ENCODE measurements at regions not wholly inside any gene's neighbourhood (a gene's known extent, or its start where the extent isn't known, plus 50 kb on each side); places are given as distances from the start of the nearest gene placed in this dataset.

DNA sequence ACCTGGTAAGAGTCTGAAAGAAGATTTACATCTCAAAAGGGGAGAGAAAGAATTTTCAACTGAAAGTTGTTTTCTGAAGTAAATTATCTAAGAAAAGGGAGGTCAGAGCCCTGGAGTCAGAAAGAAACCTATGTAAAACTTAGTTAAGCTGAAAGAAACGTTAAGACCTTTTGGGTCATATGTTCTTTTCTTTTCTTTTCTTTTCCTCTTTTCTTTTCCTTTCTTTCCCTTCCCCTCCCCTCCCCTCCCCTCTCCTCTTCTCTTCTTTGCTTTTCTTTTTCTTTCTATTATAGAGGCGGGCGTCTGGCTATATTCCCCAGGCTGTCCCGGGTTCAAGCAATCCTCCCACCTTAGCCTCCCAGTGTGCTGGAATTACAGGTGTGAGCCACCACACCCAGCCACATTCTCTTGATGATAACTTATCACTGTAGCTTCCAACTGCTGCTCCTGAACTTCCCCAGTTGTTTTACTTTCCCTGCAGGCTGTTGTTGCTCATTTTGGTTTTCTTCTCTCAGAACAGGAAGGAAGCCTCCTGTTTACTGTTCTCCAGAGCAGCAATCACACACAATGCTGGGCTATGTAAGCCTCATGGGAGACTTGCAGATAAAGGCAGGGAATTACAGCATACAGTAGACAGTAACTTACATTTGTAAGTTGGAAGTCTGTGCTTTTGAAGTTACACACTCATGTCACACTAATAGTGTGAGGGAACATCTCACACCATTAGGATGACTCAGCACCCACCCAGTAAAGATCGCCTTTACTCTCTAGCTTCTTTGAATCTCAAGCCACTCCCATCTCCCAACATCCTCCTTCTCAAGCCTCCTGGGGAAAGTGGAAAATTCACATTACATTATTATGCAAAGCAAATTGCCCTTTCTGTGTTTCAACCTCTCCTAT lies 2216.6 kb upstream of the WWC1 start:
- Histone ChIP-seq H3K9ac (ENCODE audit: low read depth in 1 of 2, low read length in 2 of 2) (no peak overlapping the region), H3K4me1 (ENCODE audit: control insufficient read depth in 4 of 4, insufficient read depth in 4 of 4, low read length in 3 of 4) (no peaks in the 10 kb centered on the region), H3K4me3 (ENCODE audit: low read depth in 1 of 3, low read length in 3 of 3) (no peak overlapping the region), H3K27ac (ENCODE audit: low read depth in 1 of 2, low read length in 2 of 2) (no peak overlapping the region), H3K9me3 (ENCODE audit: control insufficient read depth in 4 of 4, low read length in 3 of 4) (no peaks in the 10 kb centered on the region), H3K27me3 (ENCODE audit: control insufficient read depth in 4 of 4, insufficient read depth in 4 of 4, low read length in 3 of 4) (no peaks in the 10 kb centered on the region), H3K36me3 (ENCODE audit: control insufficient read depth in 4 of 4, insufficient read depth in 3 of 4, low read depth in 1 of 4, low read length in 3 of 4) (no peaks in the 10 kb centered on the region)
- 26% methylated on average over 5 of the region's 5 CpGs for WGBS
- TF ChIP-seq HNF4G (IDR thresholded peaks at IDR 0.05), result no peak
- TF ChIP-seq REST (IDR thresholded peaks at IDR 0.05), result no peak
- no peak for TF ChIP-seq YY1 (IDR thresholded peaks at IDR 0.05)
- no peak for TF ChIP-seq JUND (IDR thresholded peaks at IDR 0.05)
- TF ChIP-seq NR2F2 (IDR thresholded peaks at IDR 0.05), result no peak
- TF ChIP-seq FOXA1 (IDR thresholded peaks at IDR 0.05), result no peak
- no peak for TF ChIP-seq EGR1 (IDR thresholded peaks at IDR 0.05; ENCODE audit: low read depth in 2 of 2)
- no peak for TF ChIP-seq TAF1 (conservative IDR thresholded peaks at IDR 0.05)
- TF ChIP-seq MAX (IDR thresholded peaks at IDR 0.05), result no peak
- TF ChIP-seq RAD21 (IDR thresholded peaks at IDR 0.05), result no peak
- TF ChIP-seq SP1 (IDR thresholded peaks at IDR 0.05), result no peak
- TF ChIP-seq HNF4A (conservative IDR thresholded peaks at IDR 0.05), result no peak
- TF ChIP-seq RXRA (IDR thresholded peaks at IDR 0.05), result no peak
- TF ChIP-seq, protein P1, sequence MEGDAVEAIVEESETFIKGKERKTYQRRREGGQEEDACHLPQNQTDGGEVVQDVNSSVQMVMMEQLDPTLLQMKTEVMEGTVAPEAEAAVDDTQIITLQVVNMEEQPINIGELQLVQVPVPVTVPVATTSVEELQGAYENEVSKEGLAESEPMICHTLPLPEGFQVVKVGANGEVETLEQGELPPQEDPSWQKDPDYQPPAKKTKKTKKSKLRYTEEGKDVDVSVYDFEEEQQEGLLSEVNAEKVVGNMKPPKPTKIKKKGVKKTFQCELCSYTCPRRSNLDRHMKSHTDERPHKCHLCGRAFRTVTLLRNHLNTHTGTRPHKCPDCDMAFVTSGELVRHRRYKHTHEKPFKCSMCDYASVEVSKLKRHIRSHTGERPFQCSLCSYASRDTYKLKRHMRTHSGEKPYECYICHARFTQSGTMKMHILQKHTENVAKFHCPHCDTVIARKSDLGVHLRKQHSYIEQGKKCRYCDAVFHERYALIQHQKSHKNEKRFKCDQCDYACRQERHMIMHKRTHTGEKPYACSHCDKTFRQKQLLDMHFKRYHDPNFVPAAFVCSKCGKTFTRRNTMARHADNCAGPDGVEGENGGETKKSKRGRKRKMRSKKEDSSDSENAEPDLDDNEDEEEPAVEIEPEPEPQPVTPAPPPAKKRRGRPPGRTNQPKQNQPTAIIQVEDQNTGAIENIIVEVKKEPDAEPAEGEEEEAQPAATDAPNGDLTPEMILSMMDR (IDR thresholded peaks at IDR 0.05; ENCODE audit: low read depth, low read length, missing input control), result no peak
- no peak for TF ChIP-seq GABPA (IDR thresholded peaks at IDR 0.05 in 1 of 2, conservative IDR thresholded peaks at IDR 0.05 in 1 of 2)
- TF ChIP-seq FOXA2 (IDR thresholded peaks at IDR 0.05), result no peak
- TF ChIP-seq ATF3 (IDR thresholded peaks at IDR 0.05), result no peak
- TF ChIP-seq ZBTB33 (IDR thresholded peaks at IDR 0.05), result no peak
- no peak for DNase-seq (ENCODE audit: low spot score)

Data from liver (tissue), 8 donors.